ENCODE measurements at regions not wholly inside any gene's neighbourhood (a gene's known extent, or its start where the extent isn't known, plus 50 kb on each side); places are given as distances from the start of the nearest gene placed in this dataset.

DNA sequence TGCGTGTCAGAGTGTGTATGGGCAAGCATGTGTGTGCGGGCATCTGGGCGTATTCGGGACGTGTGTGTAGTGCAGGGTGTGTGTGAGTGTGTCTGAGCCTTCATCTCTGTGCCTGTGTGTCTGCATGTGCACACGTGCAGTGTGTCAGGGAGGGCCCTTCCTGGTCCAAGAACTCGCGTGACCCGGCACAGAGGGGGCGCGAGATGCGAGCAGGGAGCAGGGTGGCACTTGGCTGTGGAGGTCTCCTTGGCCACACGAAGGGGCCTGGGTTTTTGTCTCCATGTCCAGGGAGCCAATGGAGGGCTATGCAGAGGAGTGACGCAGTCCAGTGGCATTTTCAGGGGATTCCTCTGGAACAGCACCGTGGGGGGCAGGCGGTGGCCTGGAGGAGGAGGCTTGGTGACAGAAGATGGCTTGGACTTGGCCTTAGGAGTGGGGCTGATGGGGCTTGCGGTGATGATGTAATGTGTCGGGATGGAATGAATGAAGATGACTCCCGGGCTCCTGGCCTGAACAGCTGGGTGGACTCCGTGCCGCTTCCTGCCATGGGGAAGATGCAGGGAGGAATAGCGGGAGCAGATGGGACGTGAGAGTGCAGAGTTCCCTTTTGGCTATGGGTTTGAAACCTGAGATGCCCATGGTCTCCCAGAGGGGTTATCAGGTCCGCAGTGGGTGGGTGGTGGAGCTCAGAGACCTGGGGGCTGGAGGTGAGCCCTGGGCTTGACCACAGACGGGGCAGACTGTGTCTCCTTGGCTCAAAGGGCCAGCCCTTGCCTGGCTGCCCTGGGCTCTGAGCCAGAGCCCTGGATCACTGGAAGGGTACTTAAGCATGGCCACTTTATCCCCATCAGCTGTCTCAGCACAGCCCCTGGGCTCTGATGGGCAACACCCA, 208.3 kb downstream of the PHETA1 start:
- no peak overlapping the region for H2AFZ ChIP-seq
- H3K36me3 Mint-ChIP-seq (ENCODE audit: low read depth): no peaks in the 10 kb centered on the region
- H3K4me3 Mint-ChIP-seq: no peak overlapping the region; the same call in 2 of the 3 replicates

More for the DNA sequence above, 208.3 kb downstream of the PHETA1 start:
- Histone ChIP-seq H3K9me2 (ENCODE audit: insufficient read depth) (no peaks in the 10 kb centered on the region), H3K4me1 (ENCODE audit: insufficient read depth) (peaks cover 15% of the 10 kb centered on the region), H4K20me1 (replicated peaks; ENCODE audit: insufficient read depth) (no peaks in the 10 kb centered on the region), H3F3A (replicated peaks; ENCODE audit: low read depth) (no peaks in the 10 kb centered on the region), H3K79me2 (replicated peaks; ENCODE audit: insufficient read depth) (no peaks in the 10 kb centered on the region), H3K27ac (ENCODE audit: low read depth) (0 out of 2 replicates have a peak overlapping the region, but pooled peaks have one; percentile 23), H3K36me3 (ENCODE audit: insufficient read depth) (no peaks in the 10 kb centered on the region), H3K27me3 (ENCODE audit: insufficient read depth) (no peaks in the 10 kb centered on the region), H3K4me2 (no peak overlapping the region), H3K4me3 (no peak overlapping the region)
- Mint-ChIP-seq H3K27ac (no peak overlapping the region; the same call in 1 of the 2 replicates), H3K27me3 (ENCODE audit: insufficient read depth, low read depth, poor library complexity) (no peaks in the 10 kb centered on the region), H3K4me1 (peaks cover 24% of the 10 kb centered on the region), H3K9me3 (no peaks in the 10 kb centered on the region)
- ATAC-seq: peak; percentile 29
- DNase-seq (ENCODE audit: low spot score): no peak
- TF ChIP-seq EZH2 (IDR thresholded peaks at IDR 0.05; ENCODE audit: low read depth, unreplicated experiment): no peak
- no peak for TF ChIP-seq CREB1 (CRISPR knock-in tag; IDR thresholded peaks at IDR 0.05; ENCODE audit: low read depth)
- TF ChIP-seq, protein P1, sequence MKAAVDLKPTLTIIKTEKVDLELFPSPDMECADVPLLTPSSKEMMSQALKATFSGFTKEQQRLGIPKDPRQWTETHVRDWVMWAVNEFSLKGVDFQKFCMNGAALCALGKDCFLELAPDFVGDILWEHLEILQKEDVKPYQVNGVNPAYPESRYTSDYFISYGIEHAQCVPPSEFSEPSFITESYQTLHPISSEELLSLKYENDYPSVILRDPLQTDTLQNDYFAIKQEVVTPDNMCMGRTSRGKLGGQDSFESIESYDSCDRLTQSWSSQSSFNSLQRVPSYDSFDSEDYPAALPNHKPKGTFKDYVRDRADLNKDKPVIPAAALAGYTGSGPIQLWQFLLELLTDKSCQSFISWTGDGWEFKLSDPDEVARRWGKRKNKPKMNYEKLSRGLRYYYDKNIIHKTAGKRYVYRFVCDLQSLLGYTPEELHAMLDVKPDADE (IDR thresholded peaks at IDR 0.05): no peak
- no peak for TF ChIP-seq POLR2AphosphoS5 (IDR thresholded peaks at IDR 0.05; ENCODE audit: low read depth)
- TF ChIP-seq, protein P2, sequence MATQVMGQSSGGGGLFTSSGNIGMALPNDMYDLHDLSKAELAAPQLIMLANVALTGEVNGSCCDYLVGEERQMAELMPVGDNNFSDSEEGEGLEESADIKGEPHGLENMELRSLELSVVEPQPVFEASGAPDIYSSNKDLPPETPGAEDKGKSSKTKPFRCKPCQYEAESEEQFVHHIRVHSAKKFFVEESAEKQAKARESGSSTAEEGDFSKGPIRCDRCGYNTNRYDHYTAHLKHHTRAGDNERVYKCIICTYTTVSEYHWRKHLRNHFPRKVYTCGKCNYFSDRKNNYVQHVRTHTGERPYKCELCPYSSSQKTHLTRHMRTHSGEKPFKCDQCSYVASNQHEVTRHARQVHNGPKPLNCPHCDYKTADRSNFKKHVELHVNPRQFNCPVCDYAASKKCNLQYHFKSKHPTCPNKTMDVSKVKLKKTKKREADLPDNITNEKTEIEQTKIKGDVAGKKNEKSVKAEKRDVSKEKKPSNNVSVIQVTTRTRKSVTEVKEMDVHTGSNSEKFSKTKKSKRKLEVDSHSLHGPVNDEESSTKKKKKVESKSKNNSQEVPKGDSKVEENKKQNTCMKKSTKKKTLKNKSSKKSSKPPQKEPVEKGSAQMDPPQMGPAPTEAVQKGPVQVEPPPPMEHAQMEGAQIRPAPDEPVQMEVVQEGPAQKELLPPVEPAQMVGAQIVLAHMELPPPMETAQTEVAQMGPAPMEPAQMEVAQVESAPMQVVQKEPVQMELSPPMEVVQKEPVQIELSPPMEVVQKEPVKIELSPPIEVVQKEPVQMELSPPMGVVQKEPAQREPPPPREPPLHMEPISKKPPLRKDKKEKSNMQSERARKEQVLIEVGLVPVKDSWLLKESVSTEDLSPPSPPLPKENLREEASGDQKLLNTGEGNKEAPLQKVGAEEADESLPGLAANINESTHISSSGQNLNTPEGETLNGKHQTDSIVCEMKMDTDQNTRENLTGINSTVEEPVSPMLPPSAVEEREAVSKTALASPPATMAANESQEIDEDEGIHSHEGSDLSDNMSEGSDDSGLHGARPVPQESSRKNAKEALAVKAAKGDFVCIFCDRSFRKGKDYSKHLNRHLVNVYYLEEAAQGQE (IDR thresholded peaks at IDR 0.05; ENCODE audit: unreplicated experiment): no peak
- TF ChIP-seq EZH2phosphoT487 (IDR thresholded peaks at IDR 0.05; ENCODE audit: unreplicated experiment): no peak
- TF ChIP-seq, protein P3, sequence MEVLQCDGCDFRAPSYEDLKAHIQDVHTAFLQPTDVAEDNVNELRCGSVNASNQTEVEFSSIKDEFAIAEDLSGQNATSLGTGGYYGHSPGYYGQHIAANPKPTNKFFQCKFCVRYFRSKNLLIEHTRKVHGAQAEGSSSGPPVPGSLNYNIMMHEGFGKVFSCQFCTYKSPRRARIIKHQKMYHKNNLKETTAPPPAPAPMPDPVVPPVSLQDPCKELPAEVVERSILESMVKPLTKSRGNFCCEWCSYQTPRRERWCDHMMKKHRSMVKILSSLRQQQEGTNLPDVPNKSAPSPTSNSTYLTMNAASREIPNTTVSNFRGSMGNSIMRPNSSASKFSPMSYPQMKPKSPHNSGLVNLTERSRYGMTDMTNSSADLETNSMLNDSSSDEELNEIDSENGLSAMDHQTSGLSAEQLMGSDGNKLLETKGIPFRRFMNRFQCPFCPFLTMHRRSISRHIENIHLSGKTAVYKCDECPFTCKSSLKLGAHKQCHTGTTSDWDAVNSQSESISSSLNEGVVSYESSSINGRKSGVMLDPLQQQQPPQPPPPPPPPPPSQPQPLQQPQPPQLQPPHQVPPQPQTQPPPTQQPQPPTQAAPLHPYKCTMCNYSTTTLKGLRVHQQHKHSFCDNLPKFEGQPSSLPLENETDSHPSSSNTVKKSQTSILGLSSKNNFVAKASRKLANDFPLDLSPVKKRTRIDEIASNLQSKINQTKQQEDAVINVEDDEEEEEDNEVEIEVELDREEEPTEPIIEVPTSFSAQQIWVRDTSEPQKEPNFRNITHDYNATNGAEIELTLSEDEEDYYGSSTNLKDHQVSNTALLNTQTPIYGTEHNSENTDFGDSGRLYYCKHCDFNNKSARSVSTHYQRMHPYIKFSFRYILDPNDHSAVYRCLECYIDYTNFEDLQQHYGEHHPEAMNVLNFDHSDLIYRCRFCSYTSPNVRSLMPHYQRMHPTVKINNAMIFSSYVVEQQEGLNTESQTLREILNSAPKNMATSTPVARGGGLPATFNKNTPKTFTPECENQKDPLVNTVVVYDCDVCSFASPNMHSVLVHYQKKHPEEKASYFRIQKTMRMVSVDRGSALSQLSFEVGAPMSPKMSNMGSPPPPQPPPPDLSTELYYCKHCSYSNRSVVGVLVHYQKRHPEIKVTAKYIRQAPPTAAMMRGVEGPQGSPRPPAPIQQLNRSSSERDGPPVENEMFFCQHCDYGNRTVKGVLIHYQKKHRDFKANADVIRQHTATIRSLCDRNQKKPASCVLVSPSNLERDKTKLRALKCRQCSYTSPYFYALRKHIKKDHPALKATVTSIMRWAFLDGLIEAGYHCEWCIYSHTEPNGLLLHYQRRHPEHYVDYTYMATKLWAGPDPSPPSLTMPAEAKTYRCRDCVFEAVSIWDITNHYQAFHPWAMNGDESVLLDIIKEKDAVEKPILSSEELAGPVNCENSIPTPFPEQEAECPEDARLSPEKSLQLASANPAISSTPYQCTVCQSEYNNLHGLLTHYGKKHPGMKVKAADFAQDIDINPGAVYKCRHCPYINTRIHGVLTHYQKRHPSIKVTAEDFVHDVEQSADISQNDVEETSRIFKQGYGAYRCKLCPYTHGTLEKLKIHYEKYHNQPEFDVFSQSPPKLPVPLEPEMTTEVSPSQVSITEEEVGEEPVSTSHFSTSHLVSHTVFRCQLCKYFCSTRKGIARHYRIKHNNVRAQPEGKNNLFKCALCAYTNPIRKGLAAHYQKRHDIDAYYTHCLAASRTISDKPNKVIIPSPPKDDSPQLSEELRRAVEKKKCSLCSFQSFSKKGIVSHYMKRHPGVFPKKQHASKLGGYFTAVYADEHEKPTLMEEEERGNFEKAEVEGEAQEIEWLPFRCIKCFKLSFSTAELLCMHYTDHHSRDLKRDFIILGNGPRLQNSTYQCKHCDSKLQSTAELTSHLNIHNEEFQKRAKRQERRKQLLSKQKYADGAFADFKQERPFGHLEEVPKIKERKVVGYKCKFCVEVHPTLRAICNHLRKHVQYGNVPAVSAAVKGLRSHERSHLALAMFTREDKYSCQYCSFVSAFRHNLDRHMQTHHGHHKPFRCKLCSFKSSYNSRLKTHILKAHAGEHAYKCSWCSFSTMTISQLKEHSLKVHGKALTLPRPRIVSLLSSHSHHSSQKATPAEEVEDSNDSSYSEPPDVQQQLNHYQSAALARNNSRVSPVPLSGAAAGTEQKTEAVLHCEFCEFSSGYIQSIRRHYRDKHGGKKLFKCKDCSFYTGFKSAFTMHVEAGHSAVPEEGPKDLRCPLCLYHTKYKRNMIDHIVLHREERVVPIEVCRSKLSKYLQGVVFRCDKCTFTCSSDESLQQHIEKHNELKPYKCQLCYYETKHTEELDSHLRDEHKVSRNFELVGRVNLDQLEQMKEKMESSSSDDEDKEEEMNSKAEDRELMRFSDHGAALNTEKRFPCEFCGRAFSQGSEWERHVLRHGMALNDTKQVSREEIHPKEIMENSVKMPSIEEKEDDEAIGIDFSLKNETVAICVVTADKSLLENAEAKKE (CRISPR knock-in tag; IDR thresholded peaks at IDR 0.05): no peak
- TF ChIP-seq ZNF114 (CRISPR knock-in tag; IDR thresholded peaks at IDR 0.05): no peak
- TF ChIP-seq, protein P4, sequence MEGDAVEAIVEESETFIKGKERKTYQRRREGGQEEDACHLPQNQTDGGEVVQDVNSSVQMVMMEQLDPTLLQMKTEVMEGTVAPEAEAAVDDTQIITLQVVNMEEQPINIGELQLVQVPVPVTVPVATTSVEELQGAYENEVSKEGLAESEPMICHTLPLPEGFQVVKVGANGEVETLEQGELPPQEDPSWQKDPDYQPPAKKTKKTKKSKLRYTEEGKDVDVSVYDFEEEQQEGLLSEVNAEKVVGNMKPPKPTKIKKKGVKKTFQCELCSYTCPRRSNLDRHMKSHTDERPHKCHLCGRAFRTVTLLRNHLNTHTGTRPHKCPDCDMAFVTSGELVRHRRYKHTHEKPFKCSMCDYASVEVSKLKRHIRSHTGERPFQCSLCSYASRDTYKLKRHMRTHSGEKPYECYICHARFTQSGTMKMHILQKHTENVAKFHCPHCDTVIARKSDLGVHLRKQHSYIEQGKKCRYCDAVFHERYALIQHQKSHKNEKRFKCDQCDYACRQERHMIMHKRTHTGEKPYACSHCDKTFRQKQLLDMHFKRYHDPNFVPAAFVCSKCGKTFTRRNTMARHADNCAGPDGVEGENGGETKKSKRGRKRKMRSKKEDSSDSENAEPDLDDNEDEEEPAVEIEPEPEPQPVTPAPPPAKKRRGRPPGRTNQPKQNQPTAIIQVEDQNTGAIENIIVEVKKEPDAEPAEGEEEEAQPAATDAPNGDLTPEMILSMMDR (conservative IDR thresholded peaks at IDR 0.05; ENCODE audit: low read depth in 2 of 2): no peak
- no peak for TF ChIP-seq NANOG (IDR thresholded peaks at IDR 0.05; ENCODE audit: borderline replicate concordance)
- no peak for TF ChIP-seq JUNB (IDR thresholded peaks at IDR 0.05; ENCODE audit: unreplicated experiment)
- TF ChIP-seq STAT1 (IDR thresholded peaks at IDR 0.05; ENCODE audit: unreplicated experiment): no peak
- no peak for TF ChIP-seq ZNF331 (CRISPR knock-in tag; IDR thresholded peaks at IDR 0.05; ENCODE audit: low read depth)
